ENCODE measurements at regions not wholly inside any gene's neighbourhood (a gene's known extent, or its start where the extent isn't known, plus 50 kb on each side); places are given as distances from the start of the nearest gene placed in this dataset.

GRCh38 chr9:32177396-32177795 lies 207.0 kb upstream of the ACO1 start:
- H3K56ac ChIP-seq (ENCODE audit: insufficient read length, low read depth, low read length), result no peak overlapping the region
- H4K20me1 ChIP-seq (ENCODE audit: control insufficient read depth, insufficient read depth, insufficient read length), result no peaks in the 10 kb centered on the region
- no peaks in the 10 kb centered on the region for H3K79me2 ChIP-seq (ENCODE audit: insufficient read depth, low read length)
- H2BK120ac ChIP-seq (ENCODE audit: low read depth, low read length, poor library complexity, severe bottlenecking), result no peak overlapping the region
- no peak overlapping the region for H2AFZ ChIP-seq (ENCODE audit: low read length)
- H3K14ac ChIP-seq (ENCODE audit: insufficient read depth, low read length), result no peak overlapping the region
- H3K27me3 Mint-ChIP-seq (ENCODE audit: low read depth), result no peaks in the 10 kb centered on the region
- peaks cover 0 to 3% of the 10 kb centered on the region in 2 experiments; a peak in 2 of 5 replicates for H3K9me3 Mint-ChIP-seq
- H3K4ac ChIP-seq (ENCODE audit: low read depth, low read length), result no peak overlapping the region
- H3K4me2 ChIP-seq (ENCODE audit: insufficient read depth, insufficient read length, low read length), result no peak overlapping the region
- no peak for DNase-seq
- H3K79me1 ChIP-seq (ENCODE audit: insufficient read depth, low read depth, low read length, poor library complexity, severe bottlenecking), result no peaks in the 10 kb centered on the region
- H2BK20ac ChIP-seq (ENCODE audit: low read depth, low read length, poor library complexity, severe bottlenecking), result no peak overlapping the region
- H3K23ac ChIP-seq (ENCODE audit: insufficient read length, low read depth, low read length), result no peak overlapping the region
- H3K9me3 ChIP-seq (ENCODE audit: control insufficient read depth, low read depth, low read length), result no peaks in the 10 kb centered on the region
- H4K91ac ChIP-seq (ENCODE audit: insufficient read length, low read depth, low read length), result no peak overlapping the region
- H3K4me1 Mint-ChIP-seq, result no peaks in the 10 kb centered on the region; a peak in 1 of 4 replicates
- no peak overlapping the region for H2BK5ac ChIP-seq (ENCODE audit: insufficient read length, low read length)
- H3K27me3 ChIP-seq (ENCODE audit: insufficient read depth, low read length), result no peaks in the 10 kb centered on the region
- no peak overlapping the region for H3K27ac ChIP-seq (ENCODE audit: insufficient read length, low read depth, low read length)
- H3K4me1 ChIP-seq (ENCODE audit: insufficient read depth, low read length), result no peaks in the 10 kb centered on the region; the same call in 1 of the 2 replicates
- H3K27ac Mint-ChIP-seq, result no peak overlapping the region
- H3K18ac ChIP-seq (ENCODE audit: insufficient read length, low read depth, low read length), result no peak overlapping the region
- H3K36me3 Mint-ChIP-seq (ENCODE audit: insufficient read depth in 1 of 3, low read depth in 3 of 3), result 0 out of 7 replicates have a peak, but pooled peaks cover 0 to 4% (median 0%) of the 10 kb centered on the region in 3 experiments
- no peak for TF ChIP-seq CTCF (conservative IDR thresholded peaks at IDR 0.05)
- WGBS (ENCODE audit: extremely low coverage, insufficient read length, low lambda C conversion rate), result no CpG with 5 or more reads among the region's 3 CpGs
- H2AK5ac ChIP-seq (ENCODE audit: insufficient read length, low read length), result no peak overlapping the region
- no peaks in the 10 kb centered on the region for H3K23me2 ChIP-seq (ENCODE audit: insufficient read length, low read depth, low read length, poor library complexity, severe bottlenecking)
- no peak overlapping the region for H2BK15ac ChIP-seq (ENCODE audit: low read depth, low read length)
- H3T11ph ChIP-seq (ENCODE audit: low read length), result no peak overlapping the region
- H2BK12ac ChIP-seq (ENCODE audit: insufficient read length, low read depth, low read length), result no peak overlapping the region
- H3K4me3 Mint-ChIP-seq, result no peak overlapping the region
- no peak overlapping the region for H3K9ac ChIP-seq (ENCODE audit: extremely low read depth, insufficient read length, low read length)
- H4K5ac ChIP-seq (ENCODE audit: insufficient read length, low read depth, low read length), result no peak overlapping the region
- H4K8ac ChIP-seq (replicated peaks; ENCODE audit: insufficient read length, low read depth, low read length), result no peak overlapping the region

Data from H9 (cell line).